AG09319 (cell line): ENCODE measurements at regions not wholly inside any gene's neighbourhood (a gene's known extent, or its start where the extent isn't known, plus 50 kb on each side); places are given as distances from the start of the nearest gene placed in this dataset.

Source experiments
- DNase-seq: peaks from one replicate; pipeline ENCODE4 v3.0.0-alpha.2; 2010; ENCODE audit warnings: low read depth; ENCODE audit errors: extremely low read depth
- CTCF ChIP-seq: IDR thresholded peaks from 2 replicates; pipeline ENCODE4 v1.5.1; 2011; ENCODE audit warnings: low read depth, mild to moderate bottlenecking, inconsistent platforms, low read length, moderate library complexity

GRCh38 chr2:145096582-145096981, 576.7 kb upstream of the ZEB2 start:
- no peak for TF ChIP-seq CTCF

GRCh38 chr2:145095641-145096435, 575.9 kb upstream of the ZEB2 start:
- no peak for DNase-seq
- no peak for TF ChIP-seq CTCF

More at GRCh38 chr2:145096582-145096981, 576.7 kb upstream of the ZEB2 start:
- no peak for DNase-seq

GRCh38 chr2:145094370-145094769, 574.5 kb upstream of the ZEB2 start:
- TF ChIP-seq CTCF, result no peak
- DNase-seq, result no peak

- DNase-seq, result no peak
- no peak for TF ChIP-seq CTCF
These were observed 572.0 kb upstream of the ZEB2 start for GRCh38 chr2:145091967-145092366.

GRCh38 chr2:145090841-145091761, 571.2 kb upstream of the ZEB2 start:
- no peak for TF ChIP-seq CTCF
- DNase-seq, result no peak

GRCh38 chr2:145088756-145089155, 568.8 kb upstream of the ZEB2 start:
- DNase-seq, result no peak
- no peak for TF ChIP-seq CTCF

- no peak for DNase-seq
- TF ChIP-seq CTCF, result no peak
These were observed 567.0 kb upstream of the ZEB2 start for GRCh38 chr2:145086910-145087309.
